Keratinocyte (primary cell): ENCODE measurements at regions not wholly inside any gene's neighbourhood (a gene's known extent, or its start where the extent isn't known, plus 50 kb on each side); places are given as distances from the start of the nearest gene placed in this dataset.

ENCODE experiments used
- DNase-seq: peaks from one replicate; pipeline ENCODE4 v3.0.0-alpha.2; 2011; ENCODE audit warnings: low read depth, missing footprints, low spot score
- FAIRE-seq: peaks from 2 replicates; lab custom pipeline; 2011; peaks lifted over from hg19 to GRCh38; lab: Jason Lieb, UNC
- H2AFZ ChIP-seq: 2 replicates; pipeline ENCODE4 v1.6.0; 2012; ENCODE audit warnings: low read length, control low read depth, inconsistent platforms; ENCODE audit not compliant: control insufficient read depth
- H3K27ac ChIP-seq: 2 replicates; pipeline ENCODE4 v1.5.1; 2011; ENCODE audit warnings: low read length; ENCODE audit not compliant: control insufficient read depth, insufficient read depth
- H3K27me3 ChIP-seq: 3 replicates; pipeline ENCODE4 v1.6.0; 2011; ENCODE audit warnings: low read length; ENCODE audit not compliant: control insufficient read depth, insufficient read depth; ENCODE audit errors: extremely low read depth
- H3K36me3 ChIP-seq, 2 experiments: 2 replicates in 1 of 2; 3 replicates in 1 of 2; pipeline ENCODE4 v1.5.1; 2011; ENCODE audit warnings: low read length in 2 of 2, mild to moderate bottlenecking in 1 of 2; ENCODE audit not compliant: control insufficient read depth in 2 of 2, insufficient read depth in 2 of 2; ENCODE audit errors: extremely low read depth in 1 of 2
- H3K4me1 ChIP-seq: 3 replicates; pipeline ENCODE4 v1.5.1; 2011; ENCODE audit warnings: low read length; ENCODE audit not compliant: control insufficient read depth, insufficient read depth; ENCODE audit errors: extremely low read depth
- H3K4me2 ChIP-seq: 3 replicates; pipeline ENCODE4 v1.6.0; 2011; ENCODE audit warnings: low read depth, low read length; ENCODE audit not compliant: control insufficient read depth, insufficient read depth; ENCODE audit errors: extremely low read depth
- H3K4me3 ChIP-seq, 3 experiments: fragments of 200-600 bp in 1 of 3; sonication (generic) in 1 of 3; 2 replicates in 2 of 3; 3 replicates in 1 of 3; pipeline ENCODE4 v1.5.1; 2011 to 2016; ENCODE audit warnings: low read length in 3 of 3, mild to moderate bottlenecking in 3 of 3, control low read depth in 2 of 3, inconsistent platforms in 1 of 3, low read depth in 1 of 3, mixed read lengths in 1 of 3, mixed run types in 1 of 3, moderate library complexity in 1 of 3; ENCODE audit not compliant: control insufficient read depth in 2 of 3, insufficient read depth in 2 of 3; ENCODE audit errors: extremely low read depth in 1 of 3
- H3K79me2 ChIP-seq: 2 replicates; pipeline ENCODE4 v1.6.0; 2012; ENCODE audit warnings: low read length; ENCODE audit not compliant: control insufficient read depth, insufficient read depth
- H3K9ac ChIP-seq: 3 replicates; pipeline ENCODE4 v1.6.0; 2011; ENCODE audit warnings: low read length; ENCODE audit not compliant: control insufficient read depth, insufficient read depth; ENCODE audit errors: extremely low read depth
- H3K9me1 ChIP-seq: 3 replicates; pipeline ENCODE4 v1.6.0; 2011; ENCODE audit warnings: low read length; ENCODE audit not compliant: control insufficient read depth, insufficient read depth; ENCODE audit errors: extremely low read depth
- H3K9me3 ChIP-seq: 2 replicates; pipeline ENCODE4 v1.5.1; 2012; ENCODE audit warnings: low read depth, low read length; ENCODE audit not compliant: control insufficient read depth
- H4K20me1 ChIP-seq: 3 replicates; pipeline ENCODE4 v1.6.0; 2011; ENCODE audit warnings: low read length; ENCODE audit not compliant: control insufficient read depth, insufficient read depth; ENCODE audit errors: extremely low read depth
- CTCF ChIP-seq, 3 experiments: IDR thresholded peaks in 1 of 3; conservative IDR thresholded peaks in 1 of 3; optimal IDR thresholded peaks in 1 of 3; 2 replicates in 2 of 3; 3 replicates in 1 of 3; pipeline versions ENCODE3 to v1.5.1; 2011; ENCODE audit warnings: low read length in 3 of 3, mild to moderate bottlenecking in 3 of 3, moderate library complexity in 2 of 3, control low read depth in 1 of 3, inconsistent platforms in 1 of 3; ENCODE audit not compliant: insufficient read depth in 2 of 3; ENCODE audit errors: extremely low read depth in 1 of 3
- EZH2 ChIP-seq: IDR thresholded peaks from one replicate; pipeline ENCODE4 v1.6.1; 2012; ENCODE audit warnings: inconsistent platforms, mild to moderate bottlenecking, low read length, moderate library complexity
- dilution Hi-C: fragments of 300-500 bp; cut with MboI; formaldehyde crosslinking; loops from one replicate; pipeline ENCODE4 v1.7.0; 2020; ENCODE audit warnings: low sequenced_read_pairs; ENCODE audit not compliant: extremely low pct_ligation_motif_present

- no peak for DNase-seq
- no peak overlapping the region for H3K9ac ChIP-seq
- no peaks in the 10 kb centered on the region for H3K9me1 ChIP-seq
- TF ChIP-seq EZH2 = no peak
- no peak for TF ChIP-seq CTCF (optimal IDR thresholded peaks at IDR 0.05 in 1 of 3, IDR thresholded peaks at IDR 0.05 in 1 of 3, conservative IDR thresholded peaks at IDR 0.05 in 1 of 3; ENCODE audit: extremely low read depth in 1 of 3, insufficient read depth in 2 of 3, low read length in 3 of 3)
- FAIRE-seq = no peak
- H3K36me3 ChIP-seq = no peaks in the 10 kb centered on the region
- H4K20me1 ChIP-seq = no peaks in the 10 kb centered on the region
- no peaks in the 10 kb centered on the region for H3K9me3 ChIP-seq
- H3K27me3 ChIP-seq = no peaks in the 10 kb centered on the region
- no peaks in the 10 kb centered on the region for H3K4me1 ChIP-seq
- H3K4me3 ChIP-seq = no peak overlapping the region
- no peaks in the 10 kb centered on the region for H3K79me2 ChIP-seq
- no peak overlapping the region for H3K4me2 ChIP-seq
- H2AFZ ChIP-seq = no peak overlapping the region
- dilution Hi-C loops = no loop called here
- no peak overlapping the region for H3K27ac ChIP-seq
Measured at GRCh38 chr16:58824201-58824600, 90.1 kb upstream of the GOT2 start.

- no peak overlapping the region for H2AFZ ChIP-seq
- no peak for TF ChIP-seq CTCF (optimal IDR thresholded peaks at IDR 0.05 in 1 of 3, IDR thresholded peaks at IDR 0.05 in 1 of 3, conservative IDR thresholded peaks at IDR 0.05 in 1 of 3; ENCODE audit: extremely low read depth in 1 of 3, insufficient read depth in 2 of 3, low read length in 3 of 3)
- TF ChIP-seq EZH2 = no peak
- no peaks in the 10 kb centered on the region for H3K79me2 ChIP-seq
- DNase-seq (no peak), FAIRE-seq (no peak)
- H3K27me3 ChIP-seq = no peaks in the 10 kb centered on the region
- no peaks in the 10 kb centered on the region for H3K4me1 ChIP-seq
- no peaks in the 10 kb centered on the region for H3K9me3 ChIP-seq
- no peak overlapping the region for H3K27ac ChIP-seq
- H3K4me2 ChIP-seq = no peak overlapping the region
- no peaks in the 10 kb centered on the region for H4K20me1 ChIP-seq
- H3K9me1 ChIP-seq = no peaks in the 10 kb centered on the region
- dilution Hi-C loops = no loop called here
- no peaks in the 10 kb centered on the region for H3K36me3 ChIP-seq
- no peak overlapping the region for H3K9ac ChIP-seq
- no peak overlapping the region for H3K4me3 ChIP-seq
Measured at GRCh38 chr16:58821886-58822285, 87.8 kb upstream of the GOT2 start.
